Right lobe of liver (tissue), 4 donors: ENCODE measurements at regions not wholly inside any gene's neighbourhood (a gene's known extent, or its start where the extent isn't known, plus 50 kb on each side); places are given as distances from the start of the nearest gene placed in this dataset.

Experiments
- POLR2A ChIP-seq: fragments of 450-650 bp; IDR thresholded peaks from one replicate; pipeline ENCODE4 v1.6.1; 2017; ENCODE audit warnings: antibody characterized with exemption, mild to moderate bottlenecking
- TF ChIP-seq, protein P1 (sequence below), 4 donors: fragments of 200-600 bp in 3 of 4; fragments of 450-650 bp in 1 of 4; IDR thresholded peaks; one replicate each; pipeline versions ENCODE4 v1.5.1 to v1.8.0; 2016 to 2022; ENCODE audit warnings: antibody characterized with exemption in 4 of 4, mild to moderate bottlenecking in 2 of 4
- donor health status: DM: no; HTN: no; CAD: no.
- donor health status: DM: no; HTN: no; CAD: no.
- donor health status: DM: no; HTN: yes; CAD: no.

DNA sequence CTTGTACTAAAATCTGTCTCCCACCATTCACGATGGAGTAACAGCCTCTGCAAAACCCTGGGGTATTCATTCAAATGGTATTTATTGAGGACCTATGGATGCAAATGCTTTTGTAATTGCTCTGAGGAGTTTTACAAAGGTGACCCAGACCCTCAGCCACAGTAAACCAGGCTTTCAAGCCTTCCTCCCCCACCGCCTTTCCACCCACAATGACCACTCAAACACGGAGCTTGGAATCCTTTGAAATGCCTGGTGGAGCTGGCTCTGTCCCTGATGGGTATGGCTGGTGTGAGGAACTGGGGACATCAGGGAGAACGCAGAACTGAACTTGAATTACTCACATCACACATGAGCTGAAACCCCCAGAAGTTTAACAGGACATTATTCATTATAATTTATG lies 246.4 kb downstream of the CDH26 start:
- TF ChIP-seq, protein P1, sequence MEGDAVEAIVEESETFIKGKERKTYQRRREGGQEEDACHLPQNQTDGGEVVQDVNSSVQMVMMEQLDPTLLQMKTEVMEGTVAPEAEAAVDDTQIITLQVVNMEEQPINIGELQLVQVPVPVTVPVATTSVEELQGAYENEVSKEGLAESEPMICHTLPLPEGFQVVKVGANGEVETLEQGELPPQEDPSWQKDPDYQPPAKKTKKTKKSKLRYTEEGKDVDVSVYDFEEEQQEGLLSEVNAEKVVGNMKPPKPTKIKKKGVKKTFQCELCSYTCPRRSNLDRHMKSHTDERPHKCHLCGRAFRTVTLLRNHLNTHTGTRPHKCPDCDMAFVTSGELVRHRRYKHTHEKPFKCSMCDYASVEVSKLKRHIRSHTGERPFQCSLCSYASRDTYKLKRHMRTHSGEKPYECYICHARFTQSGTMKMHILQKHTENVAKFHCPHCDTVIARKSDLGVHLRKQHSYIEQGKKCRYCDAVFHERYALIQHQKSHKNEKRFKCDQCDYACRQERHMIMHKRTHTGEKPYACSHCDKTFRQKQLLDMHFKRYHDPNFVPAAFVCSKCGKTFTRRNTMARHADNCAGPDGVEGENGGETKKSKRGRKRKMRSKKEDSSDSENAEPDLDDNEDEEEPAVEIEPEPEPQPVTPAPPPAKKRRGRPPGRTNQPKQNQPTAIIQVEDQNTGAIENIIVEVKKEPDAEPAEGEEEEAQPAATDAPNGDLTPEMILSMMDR (IDR thresholded peaks at IDR 0.05): no peak
- no peak for TF ChIP-seq POLR2A
